Hematopoietic multipotent progenitor cell treated with erythropoietin and hydrocortisone succinate and interleukin-3 and kit ligand, for 4 days (in vitro differentiated cells): ENCODE measurements at regions not wholly inside any gene's neighbourhood (a gene's known extent, or its start where the extent isn't known, plus 50 kb on each side); places are given as distances from the start of the nearest gene placed in this dataset.

Source experiments
- DNase-seq: peaks from one replicate; pipeline ENCODE4 v3.0.0-alpha.2; 2015

- no peak for DNase-seq
These were observed 53.8 kb upstream of the ME3 start for GRCh38 chr11:86726118-86726753.

- DNase-seq = no peak
These were observed 51.7 kb upstream of the ME3 start for GRCh38 chr11:86724137-86724536.

- DNase-seq = no peak
These were observed 50.9 kb upstream of the ME3 start for GRCh38 chr11:86723281-86723680.

GRCh38 chr11:86722748-86723147 is 50.3 kb upstream of the ME3 start:
- no peak for DNase-seq
